H1 (cell line): ENCODE measurements at regions not wholly inside any gene's neighbourhood (a gene's known extent, or its start where the extent isn't known, plus 50 kb on each side); places are given as distances from the start of the nearest gene placed in this dataset.
"Not testable (repeated sequence)": the region's sequence is repeated elsewhere in the genome, so short reads cannot be mapped to it uniquely, and the experiment has no call there.

Experiments
- CTCF ChIA-PET: fragments of 300-600 bp; sonication (Branson Sonifier 250); formaldehyde crosslinking; loops from one replicate; lab custom pipeline; 2021; ENCODE audit not compliant: partially characterized antibody; lab: Charles Lee
- POLR2A ChIA-PET: fragments of 300-600 bp; sonication (Branson Sonifier 250); formaldehyde crosslinking; loops from one replicate; lab custom pipeline; 2021; ENCODE audit warnings: inconsistent platforms; ENCODE audit not compliant: partially characterized antibody; lab: Charles Lee
- DNase-seq, 2 experiments: peaks; one replicate each; pipeline versions ENCODE4 v3.0.0 to v3.0.0-alpha.2; 2010 to 2022; ENCODE audit warnings: low spot score in 2 of 2, low read depth in 1 of 2, mixed read lengths in 1 of 2
- FAIRE-seq: peaks from 2 replicates; lab custom pipeline; 2011; peaks lifted over from hg19 to GRCh38; lab: Jason Lieb, UNC
- H2AFZ ChIP-seq: 2 replicates; pipeline ENCODE4 v1.8.1; 2012; ENCODE audit warnings: low read length, inconsistent platforms
- H2AK5ac ChIP-seq: 2 replicates; pipeline ENCODE4 v1.6.1; 2013; ENCODE audit warnings: low read depth, low read length
- H2BK120ac ChIP-seq: replicated peaks from 2 replicates; pipeline ENCODE3; 2013; ENCODE audit warnings: low read depth, low read length, inconsistent platforms
- H2BK12ac ChIP-seq: 2 replicates; pipeline ENCODE4 v1.6.1; 2013; ENCODE audit warnings: low read depth, low read length
- H2BK15ac ChIP-seq: 2 replicates; pipeline ENCODE4 v1.6.1; 2013; ENCODE audit warnings: low read length
- H2BK20ac ChIP-seq: 2 replicates; pipeline ENCODE4 v1.6.1; 2013; ENCODE audit warnings: low read length
- H2BK5ac ChIP-seq: 2 replicates; pipeline ENCODE4 v1.6.1; 2013; ENCODE audit warnings: low read depth, low read length
- H3K14ac ChIP-seq: 2 replicates; pipeline ENCODE4 v1.6.1; 2013; ENCODE audit warnings: inconsistent platforms; ENCODE audit not compliant: insufficient read length
- H3K18ac ChIP-seq: 2 replicates; pipeline ENCODE4 v1.6.1; 2013; ENCODE audit warnings: low read length; ENCODE audit errors: extremely low read depth
- H3K23ac ChIP-seq: 2 replicates; pipeline ENCODE4 v1.6.1; 2013; ENCODE audit warnings: inconsistent platforms; ENCODE audit not compliant: insufficient read length
- H3K23me2 ChIP-seq: 2 replicates; pipeline ENCODE4 v1.6.1; 2013; ENCODE audit warnings: low read depth, low read length
- H3K27ac ChIP-seq: 2 replicates; pipeline ENCODE4 v1.6.1; 2011; ENCODE audit warnings: low read depth, low read length, inconsistent platforms
- H3K27me3 ChIP-seq, 4 experiments: replicated peaks in 1 of 4; 1 replicate in 1 of 4; 2 replicates in 3 of 4; pipeline versions ENCODE4 v1.6.1 to v1.8.1; 2011 to 2013; ENCODE audit warnings: low read length in 3 of 4, mild to moderate bottlenecking in 3 of 4, inconsistent platforms in 2 of 4, mixed read lengths in 2 of 4, moderate library complexity in 1 of 4; ENCODE audit not compliant: control insufficient read depth in 3 of 4, insufficient read depth in 3 of 4; ENCODE audit errors: extremely low read depth in 1 of 4
- H3K36me3 ChIP-seq, 4 experiments: 2 replicates each; pipeline versions ENCODE4 v1.6.1 to v1.8.1; 2011 to 2013; ENCODE audit warnings: mild to moderate bottlenecking in 4 of 4, low read length in 3 of 4, moderate library complexity in 2 of 4, control low read depth in 1 of 4, inconsistent platforms in 1 of 4; ENCODE audit not compliant: insufficient read depth in 4 of 4, control insufficient read depth in 2 of 4
- H3K4ac ChIP-seq: replicated peaks from 2 replicates; pipeline ENCODE3; 2013; ENCODE audit warnings: low read length, low read depth, mixed read lengths, inconsistent platforms; ENCODE audit not compliant: insufficient read length
- H3K4me1 ChIP-seq, 4 experiments: replicated peaks in 1 of 4; 1 replicate in 1 of 4; 2 replicates in 3 of 4; pipeline versions ENCODE4 v1.6.1 to v1.8.1; 2011 to 2013; ENCODE audit warnings: low read length in 3 of 4, inconsistent platforms in 2 of 4, mixed read lengths in 1 of 4; ENCODE audit not compliant: insufficient read depth in 4 of 4, control insufficient read depth in 3 of 4
- H3K4me2 ChIP-seq, 2 experiments: 2 replicates each; pipeline versions ENCODE4 v1.6.1 to v1.8.1; 2011 to 2013; ENCODE audit warnings: low read depth in 2 of 2, low read length in 2 of 2, control low read depth in 1 of 2, inconsistent platforms in 1 of 2, mild to moderate bottlenecking in 1 of 2; ENCODE audit not compliant: insufficient read depth in 1 of 2
- H3K4me3 ChIP-seq, 4 experiments: fragments of 200-600, 300-600 bp in 1 of 4; sonication (generic), shearing (Covaris generic), sonication (Bioruptor Twin) in 1 of 4; 2 replicates each; pipeline versions ENCODE4 v1.5.1 to v1.8.1; 2011 to 2016; ENCODE audit warnings: low read length in 4 of 4, low read depth in 3 of 4, control low read depth in 2 of 4, inconsistent platforms in 2 of 4, mild to moderate bottlenecking in 2 of 4, mixed read lengths in 1 of 4, moderate library complexity in 1 of 4; ENCODE audit not compliant: insufficient read depth in 2 of 4; ENCODE audit errors: extremely low read depth in 1 of 4
- H3K56ac ChIP-seq: replicated peaks from 2 replicates; pipeline ENCODE3; 2013; ENCODE audit warnings: low read depth, mild to moderate bottlenecking, mixed read lengths, low read length, inconsistent platforms; ENCODE audit not compliant: insufficient read length
- H3K79me1 ChIP-seq: 2 replicates; pipeline ENCODE4 v1.6.1; 2013; ENCODE audit warnings: low read depth, low read length, control low read depth
- H3K79me2 ChIP-seq, 2 experiments: 2 replicates each; pipeline versions ENCODE4 v1.6.1 to v1.8.1; 2012 to 2013; ENCODE audit warnings: low read length in 2 of 2, mild to moderate bottlenecking in 2 of 2, inconsistent platforms in 1 of 2; ENCODE audit not compliant: insufficient read depth in 2 of 2, control insufficient read depth in 1 of 2
- H3K9ac ChIP-seq, 4 experiments: replicated peaks in 1 of 4; 1 replicate in 1 of 4; 2 replicates in 3 of 4; pipeline versions ENCODE4 v1.6.1 to v1.8.1; 2011 to 2013; ENCODE audit warnings: low read depth in 3 of 4, low read length in 3 of 4, control low read depth in 2 of 4, mild to moderate bottlenecking in 2 of 4, moderate library complexity in 2 of 4, inconsistent platforms in 1 of 4; ENCODE audit errors: extremely low read depth in 1 of 4
- H3K9me3 ChIP-seq, 2 experiments: 2 replicates each; pipeline versions ENCODE4 v1.6.1 to v1.8.1; 2012 to 2013; ENCODE audit warnings: mild to moderate bottlenecking in 2 of 2, moderate library complexity in 2 of 2, control low read depth in 1 of 2, inconsistent platforms in 1 of 2, low read depth in 1 of 2, low read length in 1 of 2, mixed read lengths in 1 of 2; ENCODE audit not compliant: insufficient read depth in 2 of 2
- H4K20me1 ChIP-seq, 2 experiments: replicated peaks in 1 of 2; 2 replicates each; pipeline versions ENCODE3 to v1.8.1; 2011 to 2013; ENCODE audit warnings: inconsistent platforms in 2 of 2, low read length in 2 of 2, mild to moderate bottlenecking in 1 of 2; ENCODE audit not compliant: insufficient read depth in 2 of 2, control insufficient read depth in 1 of 2
- H4K5ac ChIP-seq: 2 replicates; pipeline ENCODE4 v1.6.1; 2013; ENCODE audit warnings: low read length, low read depth, mixed read lengths, inconsistent platforms; ENCODE audit not compliant: insufficient read length
- H4K8ac ChIP-seq: 2 replicates; pipeline ENCODE4 v1.8.0; 2013; ENCODE audit warnings: mild to moderate bottlenecking, moderate library complexity, low read length, inconsistent platforms; ENCODE audit not compliant: insufficient read depth; ENCODE audit errors: extremely low read depth
- H4K91ac ChIP-seq: replicated peaks from 2 replicates; pipeline ENCODE3; 2013; ENCODE audit warnings: low read length, mixed read lengths, inconsistent platforms; ENCODE audit not compliant: insufficient read length
- WGBS, 2 experiments: shearing (Covaris generic) in 1 of 2; methylation state at CpG; one replicate each; pipeline versions ENCODE4 v1.1.6 to v1.1.7; 2013 to 2015; ENCODE audit warnings: low lambda C conversion rate in 2 of 2, mixed read lengths in 2 of 2, inconsistent platforms in 1 of 2, low coverage in 1 of 2, missing lambda C conversion rate in 1 of 2; ENCODE audit not compliant: insufficient replicate concordance in 2 of 2, insufficient coverage in 1 of 2, insufficient read length in 1 of 2; ENCODE audit errors: extremely low coverage in 1 of 2, missing lambda C conversion rate in 1 of 2; 5-methylcytosine and 5-hydroxymethylcytosine counted together

GRCh38 chr3:86874790-86875189 lies 116.2 kb downstream of the VGLL3 start:
- H4K20me1 ChIP-seq, H3K56ac ChIP-seq, H2BK12ac ChIP-seq, H3K79me2 ChIP-seq, H3K79me1 ChIP-seq, H3K9ac ChIP-seq, H4K5ac ChIP-seq, H3K4ac ChIP-seq, FAIRE-seq, DNase-seq, H3K23me2 ChIP-seq, H3K23ac ChIP-seq, POLR2A ChIA-PET, H2BK5ac ChIP-seq, H3K14ac ChIP-seq, H3K4me2 ChIP-seq, H2AFZ ChIP-seq, H3K4me3 ChIP-seq, H3K9me3 ChIP-seq, H3K4me1 ChIP-seq, H3K27me3 ChIP-seq, H3K18ac ChIP-seq, H2BK120ac ChIP-seq, H2AK5ac ChIP-seq, H4K91ac ChIP-seq, H4K8ac ChIP-seq, H3K27ac ChIP-seq, H2BK20ac ChIP-seq, H3K36me3 ChIP-seq, H2BK15ac ChIP-seq: not testable (repeated sequence)
- CTCF ChIA-PET = interaction anchor here (0.7 kb wide), 1 partner anchor 942 kb away, joined by 3 read pairs; no protein-coding TSS in a partner anchor
- WGBS, 2 experiments = 94% methylated on average over 1 of the region's 1 CpG; no CpG with 5 or more reads in 1 of the 2 experiments
